Neuronal stem cell (in vitro differentiated cells): ENCODE measurements at regions not wholly inside any gene's neighbourhood (a gene's known extent, or its start where the extent isn't known, plus 50 kb on each side); places are given as distances from the start of the nearest gene placed in this dataset.

Source experiments
- DNase-seq: peaks from one replicate; pipeline ENCODE4 v3.0.0-alpha.2; 2013; ENCODE audit warnings: low spot score
- H2AFZ ChIP-seq: one replicate; pipeline ENCODE4 v1.6.1; 2013; ENCODE audit warnings: mild to moderate bottlenecking, low read length, inconsistent platforms
- H2AK5ac ChIP-seq: 2 replicates; pipeline ENCODE4 v1.6.1; 2013; ENCODE audit warnings: low read depth, mild to moderate bottlenecking, inconsistent platforms, low read length, moderate library complexity, mixed read lengths
- H2BK120ac ChIP-seq: 2 replicates; pipeline ENCODE4 v1.6.1; 2013; ENCODE audit warnings: low read depth, mild to moderate bottlenecking, inconsistent platforms, low read length, moderate library complexity, mixed read lengths
- H2BK12ac ChIP-seq: one replicate; pipeline ENCODE4 v1.6.1; 2013; ENCODE audit warnings: low read length, inconsistent platforms
- H2BK15ac ChIP-seq: 2 replicates; pipeline ENCODE4 v1.6.1; 2013; ENCODE audit warnings: mild to moderate bottlenecking, low read length, inconsistent platforms, mixed read lengths
- H2BK5ac ChIP-seq: one replicate; pipeline ENCODE4 v1.6.1; 2013; ENCODE audit warnings: inconsistent platforms, mild to moderate bottlenecking, low read length, moderate library complexity
- H3K14ac ChIP-seq: one replicate; pipeline ENCODE4 v1.6.1; 2013; ENCODE audit warnings: low read length, inconsistent platforms
- H3K18ac ChIP-seq: 2 replicates; pipeline ENCODE4 v1.6.1; 2013; ENCODE audit warnings: low read length, inconsistent platforms
- H3K23ac ChIP-seq: 2 replicates; pipeline ENCODE4 v1.6.1; 2013; ENCODE audit warnings: low read depth, mild to moderate bottlenecking, mixed read lengths, low read length, inconsistent platforms; ENCODE audit not compliant: poor library complexity
- H3K27ac ChIP-seq: replicated peaks from 3 replicates; pipeline ENCODE4 v1.5.1; 2013; ENCODE audit warnings: low read length, inconsistent platforms
- H3K27me3 ChIP-seq, 3 experiments: 2 replicates each; pipeline ENCODE4 v1.6.1; 2013; ENCODE audit warnings: low read length in 3 of 3, mild to moderate bottlenecking in 2 of 3, inconsistent platforms in 1 of 3, low read depth in 1 of 3, mixed read lengths in 1 of 3, moderate library complexity in 1 of 3; ENCODE audit not compliant: control insufficient read depth in 3 of 3, insufficient read depth in 3 of 3
- H3K36me3 ChIP-seq, 2 donors: replicated peaks in 1 of 2; 2 replicates each; pipeline ENCODE4 v1.6.1; 2013; ENCODE audit warnings: low read length in 2 of 2; ENCODE audit not compliant: control insufficient read depth in 2 of 2, insufficient read depth in 2 of 2
- H3K4ac ChIP-seq: 2 replicates; pipeline ENCODE4 v1.6.1; 2013; ENCODE audit warnings: inconsistent platforms, mild to moderate bottlenecking, low read length, moderate library complexity
- H3K4me1 ChIP-seq, 2 donors: 1 replicate in 1 of 2; 2 replicates in 1 of 2; pipeline ENCODE4 v1.6.1; 2013; ENCODE audit warnings: low read length in 2 of 2, low read depth in 1 of 2; ENCODE audit not compliant: control insufficient read depth in 2 of 2, insufficient read depth in 1 of 2
- H3K4me2 ChIP-seq: one replicate; pipeline ENCODE4 v1.6.1; 2013; ENCODE audit warnings: mild to moderate bottlenecking, low read length, inconsistent platforms; ENCODE audit not compliant: insufficient read depth, poor library complexity, severe bottlenecking
- H3K4me3 ChIP-seq, 2 donors: 2 replicates each; pipeline ENCODE4 v1.5.1; 2013; ENCODE audit warnings: low read length in 2 of 2, mild to moderate bottlenecking in 2 of 2, inconsistent platforms in 1 of 2, moderate library complexity in 1 of 2
- H3K79me1 ChIP-seq: one replicate; pipeline ENCODE4 v1.6.1; 2013; ENCODE audit warnings: low read depth, mild to moderate bottlenecking, inconsistent platforms, low read length, moderate library complexity
- H3K9ac ChIP-seq: one replicate; pipeline ENCODE4 v1.6.1; 2013; ENCODE audit warnings: mild to moderate bottlenecking, low read depth, low read length, inconsistent platforms; ENCODE audit not compliant: poor library complexity
- H3K9me3 ChIP-seq, 2 donors: replicated peaks in 1 of 2; 2 replicates each; pipeline versions ENCODE3 to v1.6.1; 2013; ENCODE audit warnings: low read length in 2 of 2, mild to moderate bottlenecking in 2 of 2, inconsistent platforms in 1 of 2, low read depth in 1 of 2, mixed read lengths in 1 of 2, moderate library complexity in 1 of 2; ENCODE audit not compliant: control insufficient read depth in 2 of 2, insufficient read depth in 1 of 2
- H4K8ac ChIP-seq: one replicate; pipeline ENCODE4 v1.6.1; 2013; ENCODE audit warnings: low read depth, mild to moderate bottlenecking, inconsistent platforms, low read length, moderate library complexity
- H4K91ac ChIP-seq: one replicate; pipeline ENCODE4 v1.6.1; 2013; ENCODE audit warnings: low read length, low read depth, mild to moderate bottlenecking, inconsistent platforms; ENCODE audit not compliant: poor library complexity
- WGBS, 2 donors: extraction: QIAGEN DNeasy Blood & Tissue Kit; methylation state at CpG; one replicate each; pipeline ENCODE4 v1.1.7; 2013; ENCODE audit warnings: missing lambda C conversion rate in 2 of 2, mixed read lengths in 1 of 2; ENCODE audit not compliant: insufficient read length in 2 of 2, insufficient replicate concordance in 1 of 2; ENCODE audit errors: extremely low coverage in 2 of 2; 5-methylcytosine and 5-hydroxymethylcytosine counted together

- Histone ChIP-seq H2BK12ac (no peak overlapping the region), H3K36me3 (no peaks in the 10 kb centered on the region), H3K4me2 (no peak overlapping the region), H2AFZ (no peak overlapping the region), H3K27me3 (no peaks in the 10 kb centered on the region), H2BK15ac (no peak overlapping the region), H3K4ac (no peak overlapping the region), H3K79me1 (no peaks in the 10 kb centered on the region), H2BK5ac (no peak overlapping the region), H3K9ac (no peak overlapping the region), H3K18ac (no peak overlapping the region), H3K4me3 (no peak overlapping the region), H2AK5ac (no peak overlapping the region), H3K27ac (no peak overlapping the region), H3K4me1 (no peaks in the 10 kb centered on the region), H4K91ac (no peak overlapping the region), H3K9me3 (no peaks in the 10 kb centered on the region), H3K23ac (no peak overlapping the region), H2BK120ac (no peak overlapping the region), H3K14ac (no peak overlapping the region), H4K8ac (no peak overlapping the region)
- no peak for DNase-seq
- WGBS, 2 donors: no CpG with 5 or more reads among the region's 7 CpGs
Observed at GRCh38 chr6:9405825-9406224, 970.5 kb upstream of the SLC35B3 start.

GRCh38 chr6:9405369-9405768 is 970.0 kb upstream of the SLC35B3 start:
- H2AFZ ChIP-seq: no peak overlapping the region
- H3K4me2 ChIP-seq: no peak overlapping the region
- H4K8ac ChIP-seq: no peak overlapping the region
- no peaks in the 10 kb centered on the region for H3K4me1 ChIP-seq
- no peak overlapping the region for H2BK5ac ChIP-seq
- no peak overlapping the region for H3K23ac ChIP-seq
- H3K27me3 ChIP-seq: no peaks in the 10 kb centered on the region
- H2BK120ac ChIP-seq: no peak overlapping the region
- no peak for DNase-seq
- no peak overlapping the region for H2AK5ac ChIP-seq
- H3K4ac ChIP-seq: no peak overlapping the region
- H3K4me3 ChIP-seq: no peak overlapping the region
- no peak overlapping the region for H2BK15ac ChIP-seq
- WGBS, 2 donors: no CpG with 5 or more reads among the region's 6 CpGs
- H3K14ac ChIP-seq: no peak overlapping the region
- no peak overlapping the region for H3K9ac ChIP-seq
- H3K36me3 ChIP-seq: no peaks in the 10 kb centered on the region
- no peak overlapping the region for H3K27ac ChIP-seq
- no peaks in the 10 kb centered on the region for H3K79me1 ChIP-seq
- no peak overlapping the region for H2BK12ac ChIP-seq
- no peak overlapping the region for H3K18ac ChIP-seq
- H3K9me3 ChIP-seq: no peaks in the 10 kb centered on the region
- H4K91ac ChIP-seq: no peak overlapping the region

GRCh38 chr6:9404351-9405146 is 969.2 kb upstream of the SLC35B3 start:
- no CpG with 5 or more reads among the region's 10 CpGs for WGBS, 2 donors
- H3K18ac ChIP-seq: no peak overlapping the region

GRCh38 chr6:9403736-9404135 is 968.4 kb upstream of the SLC35B3 start:
- Histone ChIP-seq H4K91ac (no peak overlapping the region), H3K14ac (no peak overlapping the region), H2BK5ac (no peak overlapping the region), H2AFZ (no peak overlapping the region), H3K18ac (no peak overlapping the region), H3K4ac (no peak overlapping the region), H3K27ac (no peak overlapping the region), H3K9me3 (no peaks in the 10 kb centered on the region), H3K4me2 (no peak overlapping the region), H3K36me3 (no peaks in the 10 kb centered on the region), H3K9ac (no peak overlapping the region), H3K27me3 (peaks cover 0 to 2% (median 0%) of the 10 kb centered on the region in 3 experiments), H3K4me3 (no peak overlapping the region), H2BK12ac (no peak overlapping the region), H2AK5ac (no peak overlapping the region), H4K8ac (no peak overlapping the region), H3K4me1 (no peaks in the 10 kb centered on the region), H2BK120ac (no peak overlapping the region), H2BK15ac (no peak overlapping the region), H3K23ac (no peak overlapping the region), H3K79me1 (no peaks in the 10 kb centered on the region)
- WGBS, 2 donors: no CpG with 5 or more reads among the region's 2 CpGs
- DNase-seq: no peak

More at GRCh38 chr6:9404351-9405146, 969.2 kb upstream of the SLC35B3 start:
- Histone ChIP-seq H3K27me3 (no peaks in the 10 kb centered on the region), H3K9me3 (no peaks in the 10 kb centered on the region), H3K4me3 (no peak overlapping the region), H4K91ac (no peak overlapping the region), H2BK12ac (no peak overlapping the region), H3K23ac (no peak overlapping the region), H3K79me1 (no peaks in the 10 kb centered on the region), H3K4me2 (no peak overlapping the region), H2BK5ac (no peak overlapping the region), H3K14ac (no peak overlapping the region), H2BK15ac (no peak overlapping the region), H2AK5ac (no peak overlapping the region), H3K4me1 (no peaks in the 10 kb centered on the region), H4K8ac (no peak overlapping the region), H2BK120ac (no peak overlapping the region), H3K4ac (no peak overlapping the region), H3K27ac (no peak overlapping the region), H3K36me3 (no peaks in the 10 kb centered on the region), H2AFZ (no peak overlapping the region), H3K9ac (no peak overlapping the region)
- DNase-seq: no peak
